ENCODE measurements at regions not wholly inside any gene's neighbourhood (a gene's known extent, or its start where the extent isn't known, plus 50 kb on each side); places are given as distances from the start of the nearest gene placed in this dataset.

GRCh38 chr10:6338361-6338760 is 135.6 kb downstream of the PFKFB3 start:
- H3K9me3 Mint-ChIP-seq (ENCODE audit: unreplicated experiment) = no peaks in the 10 kb centered on the region
- DNase-seq (ENCODE audit: low spot score) = no peak
- H3K4me1 Mint-ChIP-seq (ENCODE audit: unreplicated experiment) = peaks cover 11% of the 10 kb centered on the region
- H3K4me3 Mint-ChIP-seq (ENCODE audit: unreplicated experiment) = no peak overlapping the region
- TF ChIP-seq CTCF (IDR thresholded peaks at IDR 0.05; ENCODE audit: unreplicated experiment) = no peak
- no peak overlapping the region for H3K27ac Mint-ChIP-seq (ENCODE audit: unreplicated experiment)
- peaks cover 7% of the 10 kb centered on the region for H3K36me3 Mint-ChIP-seq (ENCODE audit: low read depth, unreplicated experiment)
- H3K27me3 Mint-ChIP-seq (ENCODE audit: unreplicated experiment) = no peaks in the 10 kb centered on the region

GRCh38 chr10:6339891-6340290 is 137.2 kb downstream of the PFKFB3 start:
- H3K27me3 Mint-ChIP-seq (ENCODE audit: unreplicated experiment) = no peaks in the 10 kb centered on the region
- H3K9me3 Mint-ChIP-seq (ENCODE audit: unreplicated experiment) = no peaks in the 10 kb centered on the region
- no peaks in the 10 kb centered on the region for H3K36me3 Mint-ChIP-seq (ENCODE audit: low read depth, unreplicated experiment)
- no peak overlapping the region for H3K27ac Mint-ChIP-seq (ENCODE audit: unreplicated experiment)
- H3K4me3 Mint-ChIP-seq (ENCODE audit: unreplicated experiment) = no peak overlapping the region
- DNase-seq (ENCODE audit: low spot score) = no peak
- peaks cover 11% of the 10 kb centered on the region for H3K4me1 Mint-ChIP-seq (ENCODE audit: unreplicated experiment)
- TF ChIP-seq CTCF (IDR thresholded peaks at IDR 0.05; ENCODE audit: unreplicated experiment) = no peak

GRCh38 chr10:6342096-6342685 is 139.5 kb downstream of the PFKFB3 start:
- DNase-seq (ENCODE audit: low spot score) = no peak
- H3K27me3 Mint-ChIP-seq (ENCODE audit: unreplicated experiment) = no peaks in the 10 kb centered on the region
- H3K4me1 Mint-ChIP-seq (ENCODE audit: unreplicated experiment) = peaks cover 10% of the 10 kb centered on the region
- H3K9me3 Mint-ChIP-seq (ENCODE audit: unreplicated experiment) = peaks cover 5% of the 10 kb centered on the region
- TF ChIP-seq CTCF (IDR thresholded peaks at IDR 0.05; ENCODE audit: unreplicated experiment) = no peak
- H3K4me3 Mint-ChIP-seq (ENCODE audit: unreplicated experiment) = no peak overlapping the region
- no peak overlapping the region for H3K27ac Mint-ChIP-seq (ENCODE audit: unreplicated experiment)
- H3K36me3 Mint-ChIP-seq (ENCODE audit: low read depth, unreplicated experiment) = peaks cover 4% of the 10 kb centered on the region

GRCh38 chr10:6343305-6344010 is 140.7 kb downstream of the PFKFB3 start:
- H3K27me3 Mint-ChIP-seq (ENCODE audit: unreplicated experiment) = no peaks in the 10 kb centered on the region
- H3K4me3 Mint-ChIP-seq (ENCODE audit: unreplicated experiment) = no peak overlapping the region
- H3K27ac Mint-ChIP-seq (ENCODE audit: unreplicated experiment) = no peak overlapping the region
- H3K36me3 Mint-ChIP-seq (ENCODE audit: low read depth, unreplicated experiment) = peaks cover 4% of the 10 kb centered on the region
- no peak for DNase-seq (ENCODE audit: low spot score)
- peaks cover 5% of the 10 kb centered on the region for H3K9me3 Mint-ChIP-seq (ENCODE audit: unreplicated experiment)
- TF ChIP-seq CTCF (IDR thresholded peaks at IDR 0.05; ENCODE audit: unreplicated experiment) = no peak
- peaks cover 6% of the 10 kb centered on the region for H3K4me1 Mint-ChIP-seq (ENCODE audit: unreplicated experiment)

GRCh38 chr10:6345404-6345803 is 142.7 kb downstream of the PFKFB3 start:
- H3K27me3 Mint-ChIP-seq (ENCODE audit: unreplicated experiment) = no peaks in the 10 kb centered on the region
- peaks cover 6% of the 10 kb centered on the region for H3K4me1 Mint-ChIP-seq (ENCODE audit: unreplicated experiment)
- H3K27ac Mint-ChIP-seq (ENCODE audit: unreplicated experiment) = no peak overlapping the region
- no peak overlapping the region for H3K4me3 Mint-ChIP-seq (ENCODE audit: unreplicated experiment)
- peaks cover 4% of the 10 kb centered on the region for H3K36me3 Mint-ChIP-seq (ENCODE audit: low read depth, unreplicated experiment)
- H3K9me3 Mint-ChIP-seq (ENCODE audit: unreplicated experiment) = peaks cover 5% of the 10 kb centered on the region
- TF ChIP-seq CTCF (IDR thresholded peaks at IDR 0.05; ENCODE audit: unreplicated experiment) = no peak
- no peak for DNase-seq (ENCODE audit: low spot score)
